HG02610 (cell line): ENCODE measurements at regions not wholly inside any gene's neighbourhood (a gene's known extent, or its start where the extent isn't known, plus 50 kb on each side); places are given as distances from the start of the nearest gene placed in this dataset.

Experiments used
- ATAC-seq: cut with Tn5 transposase; IDR thresholded peaks from one replicate; pipeline ENCODE4 v1.9.1; 2021; ENCODE audit warnings: mild to moderate bottlenecking, moderate library complexity; ENCODE audit not compliant: unreplicated experiment

DNA sequence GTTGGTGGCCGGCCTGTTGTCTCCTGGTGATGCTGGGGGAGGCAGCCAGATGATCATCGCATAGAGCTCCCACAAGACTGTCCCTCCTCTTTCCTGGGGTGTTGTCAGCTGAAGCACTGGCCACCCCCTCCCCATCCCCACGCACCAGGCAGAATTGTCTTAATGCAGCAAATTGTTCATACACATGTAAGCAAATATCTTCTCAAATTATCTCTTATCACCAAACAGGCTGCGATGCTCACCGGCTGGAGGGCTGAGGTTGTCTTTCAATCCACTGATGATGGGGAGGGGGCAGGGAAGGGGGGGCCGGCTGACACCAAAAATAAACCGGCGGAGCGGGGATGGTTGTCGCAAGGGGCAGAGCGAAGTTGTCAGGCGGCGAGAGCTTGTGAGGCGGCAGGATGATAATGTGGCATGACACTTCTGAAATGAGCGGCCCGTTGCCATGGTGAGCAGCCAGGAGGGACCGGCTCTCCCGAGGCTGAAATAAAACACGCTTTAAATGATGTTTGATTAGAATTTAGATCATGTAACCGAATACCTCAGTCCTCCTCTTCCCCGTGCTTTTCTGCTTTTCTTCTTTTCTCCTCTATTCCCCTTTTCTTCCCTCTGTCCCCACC is 59.8 kb downstream of the MRM1 start:
- ATAC-seq = no peak

DNA sequence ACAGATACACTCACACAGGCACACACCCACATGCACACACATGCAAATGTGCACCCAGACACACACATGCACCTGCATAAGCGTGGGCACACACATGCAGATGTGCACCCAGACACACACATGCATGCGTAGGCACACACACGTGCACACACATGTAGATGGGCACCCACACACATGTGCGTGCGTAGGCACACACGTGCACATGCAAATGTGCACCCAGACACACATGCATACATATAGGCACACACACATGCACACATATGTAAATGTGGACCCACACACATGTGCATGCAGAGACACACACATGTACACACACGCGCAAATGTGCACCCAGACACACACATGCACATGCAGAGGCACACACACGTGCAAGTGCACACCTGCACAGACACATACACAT is 60.3 kb downstream of the MRM1 start:
- ATAC-seq = no peak

DNA sequence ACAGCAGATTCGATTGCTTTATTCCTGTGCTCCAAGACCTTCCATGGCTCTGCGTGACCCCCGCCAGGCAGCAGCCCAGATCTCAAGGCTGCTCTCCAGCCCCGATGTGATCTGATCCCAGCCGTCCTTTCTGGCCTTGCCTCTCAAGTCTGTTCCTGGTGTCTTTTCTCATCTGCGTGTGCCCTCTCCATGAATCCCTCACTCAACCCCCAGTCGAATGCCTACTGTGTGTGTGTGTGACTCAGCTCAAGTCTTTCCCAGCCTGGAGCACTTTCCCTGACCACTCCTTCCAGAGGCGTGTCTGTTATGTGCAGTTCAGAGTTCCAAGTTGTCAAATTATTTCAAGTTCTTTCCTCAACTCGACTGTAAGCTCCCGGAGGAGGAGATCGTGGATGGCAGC is 64.0 kb downstream of the MRM1 start:
- no peak for ATAC-seq

DNA sequence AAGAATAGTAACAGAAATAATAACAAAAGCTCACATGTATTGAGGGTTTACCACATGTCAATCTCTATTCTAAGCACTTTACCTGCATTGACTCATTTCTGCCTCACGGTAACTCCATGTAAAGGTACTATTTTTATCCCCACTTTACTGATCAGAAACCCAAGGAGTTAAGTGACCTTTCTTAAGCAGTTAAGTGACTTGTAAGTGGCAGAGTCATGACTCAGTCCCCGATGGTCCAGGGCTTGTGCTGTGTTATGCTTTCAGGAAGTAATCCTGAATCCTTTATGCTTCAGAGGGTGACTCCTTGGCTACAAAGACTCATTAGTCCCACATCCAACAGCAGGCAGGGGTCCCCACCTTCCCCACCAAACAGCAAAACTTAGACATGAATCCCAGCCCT is 66.5 kb downstream of the MRM1 start:
- no peak for ATAC-seq

DNA sequence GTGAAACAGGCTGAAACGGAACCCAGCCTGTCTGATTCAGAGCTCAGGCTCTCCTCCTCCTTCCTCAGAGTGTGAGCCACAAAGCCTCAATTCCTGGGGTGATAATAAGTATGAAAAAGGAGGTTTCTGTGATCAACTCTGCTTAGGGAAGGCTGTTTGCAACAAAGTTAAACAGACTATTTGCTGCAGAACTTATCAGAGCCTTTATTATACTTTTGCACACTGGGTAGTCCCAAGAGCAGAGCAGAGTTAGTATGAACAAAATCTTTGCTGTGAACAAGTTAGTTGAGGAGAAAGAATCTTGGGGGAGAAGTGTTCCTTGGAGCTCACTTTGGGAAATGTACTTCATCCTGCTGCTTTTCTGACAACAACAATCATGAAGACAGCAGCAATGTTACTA is 67.4 kb downstream of the MRM1 start:
- ATAC-seq = no peak

DNA sequence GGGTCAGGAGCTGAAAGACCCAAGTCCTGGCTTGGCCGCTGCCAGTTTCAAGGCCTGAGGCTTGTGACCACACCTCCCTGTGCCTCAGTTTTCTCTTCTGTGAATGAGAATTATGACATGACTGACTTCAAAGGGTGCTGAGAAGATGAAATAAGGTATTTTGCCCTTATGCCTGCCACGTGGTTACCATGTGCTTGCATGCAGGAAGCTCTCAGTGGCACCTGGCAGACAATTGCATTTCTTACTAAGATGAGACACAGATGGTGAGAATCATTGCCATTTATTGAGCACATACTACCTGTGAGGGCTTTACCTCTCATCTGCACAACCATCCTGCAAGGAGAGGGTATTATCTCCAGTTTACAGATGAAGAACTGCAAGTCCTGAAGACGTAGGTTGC is 69.8 kb downstream of the MRM1 start:
- no peak for ATAC-seq

DNA sequence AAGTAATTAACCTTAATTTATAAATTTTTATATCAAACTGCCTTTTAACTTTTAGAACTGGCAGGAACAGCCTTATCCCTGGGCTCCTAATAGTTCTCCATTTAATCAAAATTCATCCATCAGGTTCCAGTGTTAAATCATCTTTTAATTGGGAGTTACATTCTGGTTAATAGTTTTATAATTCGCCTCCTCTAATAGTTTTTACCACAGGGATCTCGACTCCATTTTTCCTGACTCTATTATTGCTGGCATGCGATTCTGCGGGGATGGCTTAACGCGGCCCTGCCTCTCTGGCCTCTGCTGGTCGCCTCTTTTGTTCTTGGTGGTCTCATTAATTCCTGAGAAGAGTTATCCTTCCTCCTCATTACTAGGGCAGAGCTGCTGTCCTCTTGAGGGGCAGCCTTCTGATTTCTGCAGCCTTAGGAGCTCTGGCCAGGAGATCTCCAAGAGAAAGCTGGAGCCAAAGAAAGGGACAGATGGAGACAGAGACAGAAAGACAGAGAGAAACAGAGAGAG is 71.1 kb downstream of the MRM1 start:
- no peak for ATAC-seq

DNA sequence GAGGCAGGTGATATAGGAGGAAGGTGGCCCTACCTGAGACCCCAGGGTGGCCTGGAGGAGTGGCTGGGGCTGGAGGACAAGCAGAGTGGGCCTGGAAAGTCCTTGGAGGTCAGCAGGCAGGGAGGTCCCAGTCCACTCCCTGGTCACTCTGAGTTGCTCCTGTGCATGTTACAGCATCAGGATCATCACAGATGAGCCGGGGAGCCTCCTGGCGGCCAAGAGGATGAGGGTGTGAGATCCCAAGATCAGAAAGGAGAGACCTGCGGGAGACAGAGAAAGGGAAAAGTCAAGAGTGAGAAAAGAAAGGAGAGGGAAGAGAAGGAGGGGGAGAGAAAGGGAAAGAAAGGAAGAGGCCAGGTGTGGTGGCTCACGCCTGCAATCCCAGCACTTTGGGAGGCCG is 71.7 kb downstream of the MRM1 start:
- no peak for ATAC-seq

DNA sequence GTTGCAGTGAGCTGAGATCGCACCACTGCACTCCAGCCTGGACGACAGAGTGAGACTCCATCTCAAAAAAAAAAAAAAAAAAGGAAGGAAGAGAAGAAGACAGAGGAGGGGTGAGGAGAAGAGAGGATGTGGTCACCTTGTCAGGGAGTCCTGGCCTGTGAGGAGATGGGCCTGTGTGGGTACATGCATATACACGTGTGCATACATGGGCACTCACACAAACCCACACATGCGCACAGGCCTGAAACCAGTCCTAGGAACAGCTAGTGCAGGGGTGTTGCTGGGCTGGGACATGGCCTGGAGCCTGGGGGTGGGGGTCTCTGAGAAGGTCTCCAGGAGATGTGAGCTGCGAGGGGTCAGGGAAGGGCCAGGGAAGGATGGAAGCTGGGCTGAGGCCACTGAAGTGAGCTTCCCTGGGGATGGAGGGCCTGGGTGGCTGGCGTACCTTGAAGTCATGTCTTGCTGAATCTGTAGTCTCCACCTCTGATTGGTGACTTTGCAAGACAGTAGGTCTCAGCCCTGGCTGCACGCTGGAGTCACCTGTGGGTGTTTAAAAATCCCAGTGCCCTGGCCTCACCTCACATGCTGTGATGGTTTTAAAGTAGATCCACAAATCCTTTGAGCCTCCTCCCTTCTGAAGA is 72.4 kb downstream of the MRM1 start:
- no peak for ATAC-seq

DNA sequence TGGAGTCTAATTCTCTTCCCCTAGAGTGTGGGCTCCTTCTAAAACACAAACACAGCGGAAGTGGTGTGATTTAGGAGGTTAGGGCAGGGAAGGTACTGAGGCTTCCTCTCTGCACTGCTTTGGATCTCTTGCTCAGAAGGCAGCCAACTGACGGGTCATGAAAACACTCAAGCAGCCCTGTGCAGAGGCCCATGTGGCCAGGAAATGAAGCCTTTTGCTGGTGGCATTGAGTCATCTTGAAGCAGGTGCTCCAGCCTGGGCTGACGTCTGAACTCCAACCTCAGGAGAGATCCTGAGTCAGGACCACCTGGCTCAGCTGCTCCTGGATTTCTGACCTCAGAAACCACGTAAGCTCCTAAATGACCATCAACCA is 72.9 kb downstream of the MRM1 start:
- no peak for ATAC-seq

DNA sequence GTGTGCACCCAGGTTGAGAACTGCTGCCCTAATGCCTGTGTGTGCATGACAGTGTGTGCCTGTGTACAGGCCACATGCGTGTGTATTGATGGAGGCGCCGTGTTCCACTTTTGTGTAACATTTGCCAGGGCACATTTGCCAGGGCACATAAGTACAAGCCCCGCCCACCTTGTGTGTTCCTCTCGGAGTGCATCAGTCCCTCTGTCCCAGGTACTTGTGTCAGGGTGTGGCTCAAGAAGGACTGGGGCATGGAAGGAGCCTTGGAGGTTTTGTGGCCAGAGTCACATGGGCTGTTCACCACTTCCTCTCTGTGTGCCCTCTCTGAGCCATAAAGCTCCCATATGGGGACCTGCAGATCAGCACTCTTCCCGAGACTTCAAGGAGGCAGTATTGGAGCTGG is 73.9 kb downstream of the MRM1 start:
- ATAC-seq = no peak

DNA sequence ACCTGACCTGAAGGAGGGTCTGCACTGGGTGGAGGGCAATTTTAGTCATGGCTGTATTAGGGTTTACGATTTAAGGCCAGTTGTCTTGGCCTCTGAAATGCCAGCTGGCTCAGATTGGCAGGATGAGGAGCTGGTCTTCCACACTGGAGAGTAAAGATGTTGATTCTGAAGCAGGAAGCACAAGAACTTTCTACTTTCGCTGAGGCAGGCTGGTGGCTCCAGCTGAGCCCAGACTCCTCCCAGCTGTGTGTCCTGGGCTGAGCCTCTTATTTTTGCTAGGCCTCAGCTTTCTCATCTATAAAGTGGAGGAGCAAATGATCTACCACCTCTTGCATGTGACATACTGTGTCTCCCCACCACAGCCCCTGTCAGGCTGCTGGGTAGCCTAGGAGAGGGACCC is 74.4 kb downstream of the MRM1 start:
- no peak for ATAC-seq

DNA sequence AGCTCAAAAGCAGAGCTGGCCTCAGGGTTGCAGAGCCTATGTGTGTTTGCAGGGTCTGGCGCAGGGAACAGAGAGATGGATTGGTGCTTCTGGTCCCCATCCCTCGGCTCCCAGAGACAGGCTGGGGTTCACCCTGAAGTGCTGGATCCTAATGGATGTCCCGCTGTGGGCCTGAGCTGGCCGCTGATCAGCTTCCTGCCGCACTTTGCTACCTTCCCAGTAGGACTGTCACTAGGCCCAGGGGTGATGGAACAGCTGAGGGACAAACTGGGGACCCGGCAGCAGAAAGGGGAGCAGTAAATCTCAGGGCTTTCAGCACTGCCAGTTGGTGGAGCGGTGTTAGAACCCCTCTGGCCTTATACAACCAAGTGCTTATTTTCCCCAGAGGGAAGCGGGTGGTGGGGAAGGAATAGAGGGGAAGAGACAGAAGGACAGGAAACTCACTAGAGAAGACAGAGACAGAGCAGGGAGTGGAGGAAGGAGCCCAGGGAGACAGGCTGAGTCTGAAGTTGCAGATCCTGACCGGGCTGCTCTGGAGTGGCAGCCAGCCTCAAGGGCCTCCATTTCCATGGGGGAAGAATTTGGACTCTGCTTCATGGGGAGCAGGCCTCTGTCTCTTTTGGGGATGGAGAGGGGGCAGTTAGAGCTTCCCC is 78.6 kb downstream of the MRM1 start:
- no peak for ATAC-seq

DNA sequence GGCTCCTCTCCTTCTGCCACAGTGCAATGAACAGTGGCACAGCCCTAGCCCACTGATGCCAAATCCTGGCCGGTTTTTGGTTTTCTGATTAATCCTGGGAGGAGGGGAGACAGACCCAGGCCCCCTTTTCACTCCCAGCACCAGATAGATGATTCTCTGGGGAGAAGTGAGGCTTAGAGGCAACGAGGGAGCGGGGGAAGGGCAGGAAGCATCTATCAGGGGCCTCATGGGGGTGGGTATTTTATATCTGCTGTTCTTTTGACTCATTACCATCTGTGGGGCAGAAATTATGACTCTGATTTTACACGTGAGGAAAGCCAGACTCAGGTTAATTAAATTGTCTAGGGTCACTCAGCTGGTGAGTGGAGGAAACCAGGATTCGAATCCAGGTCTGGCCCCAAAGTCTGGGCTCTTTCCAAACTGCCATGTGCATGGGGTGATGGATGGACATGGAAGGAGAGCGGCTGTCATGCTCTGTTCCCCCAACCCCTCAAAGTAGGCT is 79.4 kb downstream of the MRM1 start:
- no peak for ATAC-seq

DNA sequence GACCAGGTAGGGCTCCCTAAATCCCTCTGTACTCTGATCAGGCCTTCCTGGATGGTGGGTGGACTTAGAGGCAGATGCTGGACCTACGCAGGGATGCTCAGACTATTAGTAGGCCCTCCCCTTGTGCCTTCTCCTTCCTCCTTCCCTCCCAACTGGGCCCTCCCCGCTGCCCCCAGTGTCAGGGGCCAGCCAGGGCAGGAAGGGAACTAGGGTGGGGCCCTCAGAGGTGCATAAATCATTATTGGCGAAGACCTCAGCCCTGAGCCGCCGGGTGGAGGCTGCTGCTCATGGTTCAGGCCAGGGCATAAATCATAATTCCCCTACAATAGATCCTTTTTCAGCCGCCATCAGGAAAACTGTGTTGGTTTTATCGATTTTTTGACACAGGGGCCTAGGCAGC is 81.4 kb downstream of the MRM1 start:
- ATAC-seq = no peak

DNA sequence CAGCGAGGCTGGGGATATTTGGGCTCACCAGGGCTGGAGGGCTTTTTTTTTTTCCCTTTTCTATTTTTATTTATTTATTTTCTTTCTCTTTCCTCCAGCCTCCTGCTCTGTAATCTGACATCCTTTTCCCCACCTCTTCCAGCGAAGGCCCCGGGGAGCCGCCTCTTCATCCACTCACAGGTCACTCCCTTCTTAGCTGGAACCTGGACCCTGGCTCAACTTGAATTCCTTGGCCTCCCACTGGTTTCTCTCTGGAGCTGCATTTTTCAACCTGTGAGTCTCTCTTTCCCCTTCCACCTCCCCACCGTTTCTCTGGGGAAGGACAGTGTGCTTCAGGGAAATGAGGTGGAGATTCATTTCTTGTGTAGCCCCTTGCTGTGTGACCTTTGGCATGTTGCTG is 82.0 kb downstream of the MRM1 start:
- no peak for ATAC-seq

DNA sequence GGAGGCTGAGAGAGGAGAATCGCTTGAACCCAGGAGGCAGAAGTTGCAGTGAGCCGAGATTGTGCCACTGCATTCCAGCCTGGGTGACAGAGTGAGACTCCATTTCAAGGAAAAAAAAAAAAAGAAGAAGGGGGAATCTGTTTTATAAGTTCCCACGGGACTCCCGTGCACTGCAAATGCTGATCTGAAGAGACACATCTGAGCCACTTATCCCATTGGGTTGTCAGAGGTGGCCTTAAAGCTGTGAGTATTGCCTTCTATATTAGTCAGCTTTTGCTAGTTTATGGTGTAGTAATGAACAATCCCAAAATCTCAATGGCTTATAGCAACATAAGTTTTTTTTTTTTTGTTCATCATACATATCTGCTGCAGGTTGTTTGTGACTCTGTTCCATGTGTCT is 82.8 kb downstream of the MRM1 start:
- no peak for ATAC-seq

DNA sequence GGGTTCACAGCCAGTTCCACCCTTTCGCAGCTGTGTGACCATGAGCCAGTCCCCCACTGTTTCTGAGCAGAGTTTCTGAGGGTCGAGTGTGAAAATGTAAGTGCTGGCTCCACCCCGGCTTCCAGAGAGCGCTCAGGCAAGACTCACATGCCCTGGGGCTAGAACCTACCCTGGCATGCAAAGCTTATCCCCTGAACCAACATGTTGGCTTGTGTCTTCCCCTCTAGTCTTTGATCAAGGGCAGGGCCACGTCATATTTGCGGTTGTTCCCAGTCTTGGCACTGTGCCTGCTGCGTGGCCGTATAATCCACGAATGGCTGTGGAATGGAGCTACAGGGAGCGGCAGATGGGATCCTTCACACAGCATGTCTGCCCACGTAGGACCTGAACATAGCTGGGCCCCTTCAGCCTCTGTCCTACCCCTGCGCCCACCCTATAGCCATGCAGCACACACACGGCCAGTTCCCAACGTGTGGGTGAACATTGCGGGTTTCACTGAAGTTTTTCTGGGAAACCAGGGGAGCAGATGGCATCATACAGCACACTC is 84.8 kb downstream of the MRM1 start:
- ATAC-seq = no peak

DNA sequence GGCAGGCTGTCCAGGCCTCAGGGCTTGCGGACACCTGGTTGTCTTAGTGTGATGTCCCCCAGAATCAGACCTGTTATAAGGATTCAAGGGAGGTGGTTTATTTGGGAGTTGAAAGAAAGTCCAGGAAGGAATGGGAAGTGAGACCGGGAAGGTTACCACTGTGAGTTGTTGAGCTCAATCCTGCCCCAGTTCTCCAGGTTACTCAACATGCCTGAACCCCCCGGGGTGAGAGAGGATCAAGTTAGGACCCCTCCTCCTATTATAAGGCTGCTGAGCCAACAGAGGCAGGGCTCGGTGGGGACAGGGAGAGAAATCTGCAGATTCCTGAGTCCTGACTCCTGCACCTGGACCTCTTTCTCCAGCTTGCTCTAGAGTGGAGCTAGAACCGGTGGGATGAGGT is 86.4 kb downstream of the MRM1 start:
- ATAC-seq = no peak

DNA sequence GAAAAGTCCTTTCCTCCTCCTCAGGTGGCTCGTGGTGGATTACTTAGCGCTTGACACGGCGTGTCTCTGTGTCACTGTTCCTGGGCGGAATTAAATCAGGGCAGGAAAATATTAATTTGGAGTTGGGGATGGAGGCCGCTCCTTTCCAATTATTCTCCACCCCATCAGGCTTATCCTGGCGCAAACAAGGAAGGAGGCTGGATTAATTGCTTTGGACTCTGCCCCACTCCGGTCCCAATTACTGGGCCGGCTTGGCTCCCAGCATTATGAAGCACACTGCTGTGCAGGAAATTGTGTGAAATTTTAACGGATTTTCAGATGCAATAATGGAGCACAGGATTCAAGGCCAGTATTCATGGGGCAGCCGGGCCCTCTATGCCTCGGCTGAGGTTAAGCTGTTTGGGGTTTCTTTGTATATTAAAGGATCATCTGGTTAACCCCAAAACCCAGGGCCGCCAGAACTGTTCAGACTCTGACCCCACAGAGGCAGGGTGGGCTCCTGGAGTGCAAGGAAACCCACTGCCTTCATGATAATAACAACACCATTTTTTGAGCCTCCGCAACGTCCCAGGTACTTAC is 87.8 kb downstream of the MRM1 start:
- no peak for ATAC-seq

DNA sequence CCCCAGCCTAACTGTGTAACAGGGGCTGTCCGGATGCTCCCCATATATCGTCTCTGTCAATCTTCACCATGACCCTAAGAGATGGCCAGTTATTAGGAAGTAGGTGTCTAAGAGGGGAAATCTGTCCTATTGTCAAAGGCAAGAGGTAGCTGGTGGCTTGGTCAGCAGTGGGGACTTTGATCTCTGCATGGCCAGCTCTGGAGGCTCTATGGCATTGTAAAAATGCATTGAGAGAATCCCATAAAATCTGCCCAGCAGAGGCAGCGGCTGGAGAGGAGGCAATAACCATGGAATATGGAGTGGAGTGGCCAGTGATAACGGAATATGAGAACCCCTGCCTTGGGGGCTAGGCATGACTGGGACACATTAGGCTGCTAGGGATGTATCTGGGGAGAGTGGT is 88.8 kb downstream of the MRM1 start:
- ATAC-seq = no peak

DNA sequence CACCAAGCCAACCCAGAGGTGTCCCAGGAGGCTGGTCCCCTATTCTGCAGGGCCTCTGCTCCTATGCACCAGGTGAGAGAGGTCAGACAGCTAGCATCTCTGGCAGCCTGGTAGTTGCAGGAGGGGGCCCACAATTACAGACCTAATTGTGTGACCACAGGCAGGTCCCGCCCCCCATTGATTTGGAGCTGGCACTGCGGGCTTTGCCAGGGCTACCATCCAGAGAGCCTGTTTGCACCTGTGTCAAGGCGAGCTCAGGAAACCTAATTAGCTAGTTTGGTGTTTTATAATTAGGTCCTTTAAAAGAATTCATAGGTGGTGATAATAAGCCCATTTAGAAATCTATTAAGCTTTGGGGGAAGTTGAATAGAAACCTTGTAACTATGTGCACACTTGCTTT is 90.2 kb downstream of the MRM1 start:
- no peak for ATAC-seq
